ENCODE measurements at regions not wholly inside any gene's neighbourhood (a gene's known extent, or its start where the extent isn't known, plus 50 kb on each side); places are given as distances from the start of the nearest gene placed in this dataset.
"Not testable (repeated sequence)": the region's sequence is repeated elsewhere in the genome, so short reads cannot be mapped to it uniquely, and the experiment has no call there.

DNA sequence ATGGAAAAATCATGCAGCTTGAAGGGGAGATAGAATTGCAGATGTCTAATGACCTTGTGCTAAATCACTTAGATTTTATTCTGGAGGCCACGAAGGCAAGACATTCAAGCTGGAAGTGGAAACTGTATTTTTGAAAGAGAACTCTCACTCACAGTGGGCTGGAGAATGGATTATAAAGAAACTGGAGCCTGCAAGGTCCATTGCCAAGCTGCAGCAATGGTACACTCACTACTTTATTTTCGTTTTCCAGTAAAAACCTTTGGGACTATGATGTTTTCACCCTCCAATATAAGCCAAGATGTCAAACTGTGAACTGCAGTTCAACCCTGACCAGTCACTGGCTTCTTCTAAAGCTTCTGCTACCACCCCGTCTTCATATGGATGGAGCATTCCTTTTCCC is 62.0 kb downstream of the SKIDA1 start:
- no peak for DNase-seq

- no peak for DNase-seq
Observed at GRCh38 chr10:21458126-21458871, 67.2 kb downstream of the SKIDA1 start.

DNA sequence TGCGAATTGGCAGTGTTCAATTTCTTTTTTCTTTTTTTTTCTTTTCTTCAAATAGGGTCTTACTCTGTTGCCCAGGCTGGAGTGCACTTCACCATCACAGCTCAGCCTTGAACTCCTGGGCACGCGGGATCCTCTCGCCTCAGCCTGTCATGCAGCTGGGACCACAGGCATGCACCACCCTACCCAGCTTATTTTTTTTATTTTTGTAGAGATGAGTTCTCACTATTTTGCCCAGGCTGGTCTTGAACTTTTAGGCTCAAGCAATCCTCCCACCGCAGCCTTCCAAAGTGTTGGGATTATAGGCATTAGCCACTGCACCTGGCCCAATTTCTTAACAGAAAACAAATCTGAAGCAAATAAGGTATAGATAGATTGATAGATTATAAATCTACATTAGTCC is 69.3 kb downstream of the SKIDA1 start:
- DNase-seq = no peak

- no peak for DNase-seq
Observed at GRCh38 chr10:21452203-21452602, 73.3 kb downstream of the SKIDA1 start.

DNA sequence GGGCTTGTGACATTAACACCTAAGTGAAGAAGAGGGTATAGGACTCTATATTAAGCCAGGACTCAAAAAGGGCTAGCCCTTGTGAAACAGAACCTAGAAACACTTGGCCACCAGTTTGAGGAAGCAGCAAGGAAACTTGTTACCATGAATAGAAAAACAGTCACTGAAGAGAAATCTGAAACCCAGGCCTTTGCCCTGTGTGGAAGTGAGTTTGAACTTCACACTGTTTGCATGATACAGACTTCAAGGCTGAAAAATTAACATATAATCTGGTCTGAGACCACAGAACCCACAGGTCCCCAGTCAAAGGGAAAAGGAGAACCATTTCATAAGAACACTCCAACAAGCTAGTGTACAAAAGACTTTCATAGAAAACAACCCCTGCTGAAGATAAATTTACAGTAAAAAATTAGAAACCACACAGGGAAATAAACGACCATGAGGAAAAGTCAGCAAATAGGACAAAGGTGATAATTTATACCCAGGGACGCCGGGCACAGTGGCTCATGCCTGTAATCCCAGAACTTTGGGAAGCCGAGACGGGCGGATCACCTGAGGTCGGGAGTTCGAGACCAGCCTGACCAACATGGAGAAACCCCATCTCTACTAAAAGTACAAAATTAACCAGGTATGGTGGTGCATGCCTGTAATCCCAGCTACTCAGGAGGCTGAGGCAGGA is 76.1 kb downstream of the SKIDA1 start:
- no peak for DNase-seq

DNA sequence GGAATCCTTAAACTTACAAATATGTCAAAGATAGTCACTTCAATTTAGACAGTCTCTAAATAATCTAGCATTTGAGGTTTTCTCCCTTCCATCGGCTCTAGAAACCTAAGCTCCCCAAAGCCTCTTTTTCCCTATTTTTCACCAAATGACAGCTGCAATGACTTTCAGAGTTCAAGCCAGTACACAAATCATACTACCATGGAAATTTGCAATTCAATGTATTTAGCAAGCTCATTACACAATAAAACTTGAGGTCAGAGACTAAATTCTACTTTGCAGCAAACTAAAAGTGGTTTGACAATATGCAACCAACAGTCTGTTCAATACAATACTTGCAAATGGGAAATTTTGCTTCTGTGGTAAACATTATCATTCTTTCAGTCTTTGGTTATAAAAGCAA is 80.3 kb downstream of the SKIDA1 start:
- no peak for DNase-seq

DNA sequence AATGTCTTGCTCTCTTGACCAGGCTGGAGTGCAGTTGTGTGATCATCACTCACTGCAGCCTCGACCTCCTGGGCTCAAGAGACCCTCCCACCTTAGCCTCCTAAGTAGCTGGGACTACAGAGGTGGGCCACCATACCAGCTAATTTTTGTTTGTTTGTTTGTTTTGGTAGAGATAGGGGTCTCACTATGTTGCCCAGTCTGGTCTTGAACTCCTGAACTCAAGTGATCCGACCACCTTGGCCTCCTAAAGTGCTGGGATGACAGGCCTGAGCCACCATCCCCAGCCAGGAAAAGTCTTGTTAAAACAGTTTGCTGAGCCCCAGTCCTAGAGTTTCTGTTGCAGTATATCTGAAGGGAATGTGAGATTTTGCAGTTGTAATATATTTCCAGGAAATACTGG is 83.9 kb downstream of the SKIDA1 start:
- DNase-seq = no peak

- DNase-seq = not testable (repeated sequence)
Observed at GRCh38 chr10:21438914-21439313, 86.6 kb downstream of the SKIDA1 start.

DNA sequence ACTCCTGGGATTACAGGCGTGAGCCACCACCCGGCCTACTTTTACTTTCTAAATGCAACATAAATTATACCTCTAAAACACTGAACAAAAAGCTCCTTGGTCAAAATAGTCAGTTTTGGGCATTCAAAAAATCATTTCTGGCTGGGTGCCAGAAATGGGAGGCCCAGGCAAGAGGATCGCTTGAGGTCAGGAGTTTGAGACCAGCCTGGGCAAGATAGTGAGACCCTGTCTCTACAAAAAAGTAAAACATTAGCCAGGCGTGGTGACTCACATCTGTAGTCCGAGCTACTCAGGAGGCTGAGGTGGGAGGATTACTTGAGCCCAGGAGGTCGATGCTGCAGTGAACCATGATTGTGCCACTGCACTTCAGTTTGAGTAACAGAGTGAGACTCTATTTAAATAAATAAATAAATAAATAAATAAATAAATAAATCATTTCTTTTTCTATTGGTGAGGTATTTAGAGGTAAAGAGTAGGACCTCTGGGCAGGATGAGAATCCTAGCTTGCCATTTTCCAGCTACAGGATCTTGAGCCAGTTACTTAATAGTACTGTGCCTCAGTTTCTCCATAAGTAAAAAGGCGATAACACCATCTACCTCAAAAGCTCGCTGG is 87.6 kb downstream of the SKIDA1 start:
- DNase-seq = no peak

- DNase-seq = no peak
Observed at GRCh38 chr10:21432266-21432665, 93.2 kb downstream of the SKIDA1 start.

- no peak for DNase-seq
Observed at GRCh38 chr10:21431799-21432198, 93.7 kb downstream of the SKIDA1 start.

DNA sequence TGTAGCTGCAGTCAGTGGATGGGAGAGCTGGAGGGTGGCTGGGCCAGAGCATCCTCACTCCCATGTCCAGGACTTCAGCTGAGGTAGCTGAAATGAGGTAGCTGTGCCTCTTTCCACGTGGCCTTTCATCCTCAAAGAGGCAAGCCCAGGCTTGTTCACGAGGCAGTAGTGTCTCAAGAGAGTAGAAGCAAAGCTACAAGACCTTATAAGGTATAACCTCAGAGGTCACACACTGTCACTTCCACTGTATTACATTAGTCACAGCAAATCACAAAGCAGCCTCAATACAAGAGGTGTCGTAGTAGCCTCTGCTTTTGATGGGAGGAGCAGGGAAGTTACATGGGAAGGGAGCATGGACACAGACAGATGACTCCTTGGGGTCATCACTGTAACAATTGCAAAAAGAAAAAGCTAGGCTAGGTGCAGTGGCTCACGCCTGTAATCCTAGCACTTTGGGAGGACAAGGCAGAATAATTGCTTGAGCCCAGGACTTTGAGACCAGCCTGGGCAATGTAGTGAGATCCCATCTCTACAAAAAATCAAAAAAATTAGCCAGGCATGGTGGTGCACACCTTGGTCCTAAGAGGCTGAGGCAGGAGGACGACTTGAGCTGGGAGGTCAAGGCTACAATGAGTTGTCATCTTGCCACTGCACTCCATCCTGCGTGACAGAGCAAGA is 97.5 kb downstream of the SKIDA1 start:
- DNase-seq = no peak

DNA sequence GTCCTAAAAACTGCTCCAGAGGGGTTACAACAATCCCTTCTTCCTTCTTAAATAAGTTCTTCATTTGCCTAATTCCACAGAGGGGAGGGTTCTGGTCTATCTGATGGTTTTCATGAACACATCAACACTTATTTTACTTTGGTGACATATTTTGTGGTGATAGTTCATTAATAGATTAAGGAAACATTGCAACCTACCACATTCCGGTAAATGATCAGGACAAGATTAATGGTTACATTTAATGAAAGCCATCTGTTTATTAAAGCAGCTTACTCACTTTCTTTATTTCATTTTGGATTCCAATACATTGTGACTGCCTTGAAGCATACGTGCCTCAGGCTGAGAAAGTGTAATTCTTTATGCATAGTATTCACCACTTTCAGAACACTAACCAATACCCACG is 101.0 kb downstream of the SKIDA1 start:
- no peak for DNase-seq

GRCh38 chr10:21423850-21424249 is 101.6 kb downstream of the SKIDA1 start:
- no peak for DNase-seq

- DNase-seq = no peak
Observed at GRCh38 chr10:21423338-21423737, 102.1 kb downstream of the SKIDA1 start.

GRCh38 chr10:21421794-21422193 is 103.7 kb downstream of the SKIDA1 start:
- DNase-seq = no peak

DNA sequence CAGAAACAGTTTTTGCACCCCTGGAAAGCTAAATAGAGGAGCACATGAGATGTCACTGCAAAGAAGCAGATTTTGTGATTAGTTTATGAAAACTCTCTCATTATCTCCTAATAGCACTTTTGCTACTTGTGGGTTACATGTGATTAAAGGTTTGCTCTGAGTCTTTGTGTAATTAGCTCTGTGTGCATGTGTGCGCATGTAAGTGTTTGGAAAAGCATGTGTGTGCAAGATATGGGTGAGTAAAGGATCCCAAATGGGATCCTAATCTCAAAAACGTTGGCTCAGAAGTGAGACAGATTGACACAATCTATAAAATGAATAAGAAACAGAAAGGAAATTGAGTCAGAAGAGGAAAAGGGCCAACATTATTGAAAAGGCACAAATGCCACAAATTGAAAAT is 104.5 kb downstream of the SKIDA1 start:
- DNase-seq = no peak

DNA sequence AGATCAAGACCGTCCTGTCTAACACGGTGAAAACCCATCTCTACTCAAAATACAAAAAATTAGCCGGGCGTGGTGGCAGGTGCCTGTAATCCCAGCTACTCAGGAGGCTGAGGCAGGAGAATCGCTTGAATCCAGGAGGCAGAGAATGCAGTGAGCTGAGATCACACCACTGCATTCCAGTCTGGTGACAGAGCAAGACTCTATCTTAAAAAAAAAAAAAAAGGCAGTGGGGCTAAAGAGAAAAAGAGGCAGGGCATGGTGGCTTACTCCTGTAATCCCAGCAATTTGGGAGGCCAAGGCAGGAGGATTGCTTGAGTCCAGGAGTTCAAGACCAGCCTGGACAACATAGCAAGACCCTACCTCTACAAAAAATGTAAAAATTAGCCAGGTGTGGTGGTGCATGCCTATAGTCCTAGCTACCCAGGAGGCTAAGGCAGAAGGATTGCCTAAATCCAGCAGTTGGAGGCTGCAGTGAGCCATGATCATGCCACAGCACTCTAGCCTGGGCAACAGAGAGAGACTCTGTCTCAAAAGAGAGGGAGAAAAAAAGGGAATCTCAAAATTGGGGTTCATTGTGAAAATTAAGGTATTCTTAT is 106.4 kb downstream of the SKIDA1 start:
- DNase-seq = not testable (repeated sequence)

- no peak for DNase-seq
Observed at GRCh38 chr10:21417172-21417712, 108.2 kb downstream of the SKIDA1 start.

GRCh38 chr10:21413680-21414079 is 111.8 kb downstream of the SKIDA1 start:
- no peak for DNase-seq

DNA sequence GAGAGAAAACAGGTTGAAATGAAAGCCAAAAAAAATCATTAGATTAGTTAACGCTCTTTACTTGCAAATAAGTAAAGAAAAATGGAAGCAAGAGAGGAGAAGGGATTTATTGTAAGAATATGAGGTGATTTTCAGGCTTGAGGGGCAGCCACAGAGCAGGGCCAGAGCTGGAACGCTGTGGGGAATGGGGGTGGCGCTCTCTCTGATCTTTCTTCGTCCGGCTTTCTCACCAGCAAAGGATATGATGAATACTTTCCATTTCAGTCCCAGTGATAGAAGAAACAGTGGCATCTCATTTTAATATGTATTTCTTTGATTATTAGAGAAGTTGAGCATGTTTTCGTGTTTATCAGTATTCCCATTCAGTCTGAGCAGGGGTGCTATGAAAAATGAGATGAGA is 112.2 kb downstream of the SKIDA1 start:
- DNase-seq = no peak

DNA sequence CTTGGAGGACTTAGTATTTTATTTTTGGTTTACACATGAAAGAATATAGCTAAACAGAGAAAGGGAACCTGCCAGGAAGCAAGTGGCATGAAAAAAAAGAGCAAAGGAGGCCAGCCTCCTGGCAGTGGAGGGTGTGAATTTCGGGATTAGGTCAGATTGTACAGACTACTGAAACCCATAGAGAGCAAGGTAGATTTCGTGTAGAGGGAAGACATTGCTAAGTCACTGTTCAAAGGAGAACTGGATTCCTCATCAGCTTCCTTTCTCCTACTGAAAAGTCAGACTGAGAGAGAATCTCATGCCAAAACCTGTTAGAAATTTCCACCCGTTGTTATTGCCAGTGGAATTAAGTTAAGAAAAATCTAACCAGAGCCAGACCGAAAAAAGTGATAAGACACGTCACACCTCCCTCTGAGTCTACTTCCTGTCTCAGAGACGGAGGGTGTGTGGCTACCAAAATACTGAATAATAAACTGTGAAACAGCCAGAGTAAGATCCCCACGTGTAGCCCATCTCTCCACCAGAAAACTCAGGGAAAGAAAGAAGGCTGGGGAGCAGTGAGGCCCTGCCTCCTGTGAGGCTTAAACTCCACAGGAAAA is 118.8 kb downstream of the SKIDA1 start:
- no peak for DNase-seq

GRCh38 chr10:21405981-21406380 is 119.5 kb downstream of the SKIDA1 start:
- DNase-seq = no peak
